Dermis microvascular lymphatic vessel endothelial cell (primary cell): ENCODE measurements at regions not wholly inside any gene's neighbourhood (a gene's known extent, or its start where the extent isn't known, plus 50 kb on each side); places are given as distances from the start of the nearest gene placed in this dataset.

ENCODE experiments used
- DNase-seq, 2 donors: peaks; one replicate each; pipeline versions ENCODE4 v3.0.0 to v3.0.0-alpha.2; 2010; ENCODE audit warnings: low read depth in 2 of 2

DNA sequence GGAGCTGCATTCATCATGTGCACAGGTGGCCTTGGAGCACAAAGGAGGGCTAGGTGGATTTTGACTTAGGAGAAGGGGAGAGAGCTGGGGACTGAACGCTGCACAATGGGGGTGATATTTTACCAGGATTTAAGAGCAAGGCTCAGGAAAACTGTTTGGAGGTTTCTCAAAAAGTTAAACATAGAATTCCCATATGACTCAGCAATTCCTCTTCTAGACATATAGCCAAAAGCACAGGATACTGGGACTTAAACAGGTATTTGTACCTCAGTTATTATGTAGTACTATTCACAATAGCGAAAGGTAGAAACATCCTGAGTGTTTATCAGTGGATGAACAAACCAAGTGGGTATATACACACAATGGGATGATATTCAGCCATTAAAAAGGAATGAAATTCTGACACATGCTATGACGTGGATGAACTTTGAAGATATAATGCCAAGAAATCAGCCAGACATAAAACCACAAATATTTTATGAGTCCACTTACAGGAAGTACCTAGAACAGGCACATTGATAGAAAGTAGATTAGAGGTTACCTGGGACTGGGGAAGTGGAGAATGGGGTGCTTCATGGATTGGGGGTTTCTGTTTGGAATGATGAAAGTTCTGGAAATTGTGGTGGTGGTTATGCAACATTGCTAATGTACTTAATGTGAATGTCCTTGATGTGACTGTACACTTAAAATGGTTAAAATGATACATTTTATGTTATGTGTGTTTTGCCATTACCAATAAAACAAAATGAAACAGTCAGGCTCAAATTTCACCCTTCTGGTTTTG is 216.9 kb downstream of the HAUS1 start:
- no peak for DNase-seq

DNA sequence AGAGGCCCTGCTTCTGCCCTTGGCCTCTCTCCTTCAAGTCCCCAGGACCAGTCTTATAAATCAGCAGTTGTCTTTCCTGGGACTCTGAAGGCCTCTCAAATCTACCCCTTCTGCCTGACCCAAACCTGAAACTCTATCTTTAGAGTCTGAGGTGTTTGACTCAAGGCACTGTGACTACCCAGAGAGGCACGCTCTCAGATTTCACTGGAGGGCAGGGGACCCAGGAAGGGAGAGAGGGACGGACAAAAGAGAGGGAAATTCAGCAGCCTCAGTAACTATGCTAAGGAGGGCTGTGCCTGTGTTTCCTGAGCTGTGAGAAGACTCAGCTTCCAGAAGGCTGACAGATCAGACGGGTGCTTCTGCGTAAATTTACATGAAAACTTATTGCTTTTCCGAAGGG is 217.8 kb downstream of the HAUS1 start:
- no peak for DNase-seq

DNA sequence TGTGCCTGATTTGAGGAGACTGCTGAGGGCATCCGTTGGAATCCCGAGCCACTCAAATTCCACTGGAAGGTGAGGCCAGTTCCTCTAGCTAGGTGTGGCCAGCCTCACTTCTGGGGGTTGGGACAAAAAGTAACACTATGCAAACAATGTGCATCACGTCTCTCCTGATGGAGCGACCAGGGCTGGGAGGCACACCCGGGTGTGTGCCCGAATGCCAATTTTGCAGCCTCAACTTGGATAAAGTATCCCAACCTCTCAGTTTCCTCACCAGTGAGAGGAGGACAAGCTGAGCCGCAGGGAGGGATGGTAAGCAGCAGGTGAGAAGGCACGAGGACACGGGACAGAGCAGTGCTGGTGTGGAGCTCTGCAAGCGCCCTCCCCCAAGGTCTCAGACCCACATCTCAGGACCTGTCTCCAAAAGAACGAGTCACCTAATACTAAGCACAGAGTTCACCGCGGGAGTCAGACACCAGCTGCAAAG is 218.3 kb downstream of the HAUS1 start:
- DNase-seq, result no peak

GRCh38 chr18:46322941-46323340 is 218.8 kb downstream of the HAUS1 start:
- DNase-seq, result no peak

DNA sequence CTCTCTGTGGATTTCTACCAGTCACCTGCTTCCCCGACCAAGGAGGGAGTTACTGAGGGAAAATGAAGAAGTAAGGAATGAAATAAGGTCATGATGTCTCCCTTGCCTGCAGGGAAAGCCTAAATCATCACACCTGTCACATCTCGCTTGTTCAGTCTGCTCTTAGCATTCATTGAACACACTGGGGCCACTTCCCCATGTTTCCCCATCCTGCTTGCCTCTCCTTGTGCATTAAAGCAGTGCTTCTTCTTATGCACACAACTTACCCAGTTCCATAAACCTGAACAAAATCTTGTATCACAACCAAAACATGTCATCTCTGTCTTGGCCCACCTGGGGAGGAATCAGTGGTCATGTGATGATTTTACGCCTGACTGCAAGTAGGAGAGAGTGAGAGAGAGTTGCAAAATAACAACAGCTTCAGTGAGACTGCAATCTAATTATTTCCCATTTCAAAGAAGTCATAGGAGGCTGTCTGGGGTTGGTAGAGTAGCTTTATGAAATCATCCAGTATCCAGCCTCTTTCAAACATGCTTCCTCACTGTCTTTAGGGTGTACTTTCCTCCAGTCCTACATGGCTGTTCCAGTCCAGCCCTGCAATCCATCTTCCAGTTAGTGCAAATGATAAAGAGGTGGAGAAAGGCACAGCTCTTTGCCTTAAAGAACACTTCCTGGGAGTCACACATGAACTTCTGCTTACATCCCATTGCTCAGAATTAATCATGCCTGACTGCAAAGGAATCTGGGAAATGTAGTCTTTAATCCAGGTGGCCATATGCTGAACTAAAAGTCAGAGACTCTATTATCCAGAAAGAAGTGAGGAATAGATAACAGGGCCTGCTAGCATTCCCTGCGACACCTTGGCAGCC is 220.1 kb downstream of the HAUS1 start:
- no peak for DNase-seq

DNA sequence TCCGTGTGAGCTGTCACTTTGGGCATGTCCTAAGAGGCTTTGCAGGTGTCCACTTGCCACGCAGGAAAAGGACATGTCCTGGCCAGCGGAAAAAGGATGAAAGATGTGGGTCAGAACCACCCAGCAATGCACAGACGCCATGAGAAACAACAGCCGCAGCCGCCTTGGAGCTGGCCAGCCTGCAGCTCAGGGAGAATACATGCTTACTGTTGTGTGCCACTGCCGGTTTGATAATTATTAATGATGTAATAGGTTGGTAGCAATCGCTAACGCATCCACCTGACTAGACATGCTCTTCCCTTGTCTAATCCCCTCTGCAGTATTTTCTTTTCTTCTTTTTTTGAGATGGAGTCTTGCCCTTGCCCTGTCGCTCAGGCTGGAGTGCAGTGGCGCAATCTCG is 221.7 kb downstream of the HAUS1 start:
- no peak for DNase-seq

- DNase-seq, result no peak
Measured at GRCh38 chr18:46329736-46330246, 225.6 kb downstream of the HAUS1 start.

DNA sequence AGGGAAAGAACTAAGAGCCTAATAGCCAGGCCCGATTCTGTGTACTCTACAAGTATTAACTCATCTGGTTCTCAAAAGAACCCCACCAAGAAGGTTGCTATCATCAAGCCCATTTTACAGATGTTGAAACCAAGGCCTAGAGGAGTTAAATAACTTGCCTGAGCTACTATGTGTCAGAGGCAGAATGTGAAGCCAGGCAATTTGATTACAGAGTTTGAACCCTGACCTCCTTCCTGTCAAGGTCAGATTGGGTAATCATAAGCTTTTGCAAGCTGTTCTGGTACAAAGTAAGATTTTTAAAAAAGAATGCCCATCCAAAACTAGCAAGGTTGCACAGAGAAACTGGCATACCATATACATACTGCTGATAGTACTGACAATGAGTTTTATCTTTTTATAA is 227.1 kb downstream of the HAUS1 start:
- DNase-seq, result no peak

GRCh38 chr18:46332286-46332801 is 228.2 kb downstream of the HAUS1 start:
- no peak for DNase-seq

DNA sequence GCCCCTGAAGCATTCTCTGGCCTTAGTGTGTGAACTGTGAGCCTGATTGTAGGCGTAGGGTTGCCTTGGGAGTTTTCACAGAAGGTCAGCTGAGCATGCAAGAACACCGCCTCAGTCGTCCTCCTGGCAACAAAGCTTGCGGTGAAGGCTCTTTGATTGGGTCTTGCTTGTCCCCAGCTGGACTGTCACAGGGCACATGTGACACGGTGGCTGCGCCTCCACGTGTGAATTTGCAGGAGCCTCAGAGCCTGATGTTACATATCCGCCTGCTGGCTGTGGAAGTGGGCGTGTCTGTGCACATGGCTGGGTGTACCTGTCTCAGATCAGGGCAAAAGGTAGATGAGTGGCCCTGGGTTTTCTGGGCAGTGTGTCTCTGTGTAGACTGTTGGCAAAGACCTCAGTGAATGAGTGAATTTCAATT is 228.7 kb downstream of the HAUS1 start:
- DNase-seq, result no peak

- DNase-seq, result no peak
Measured at GRCh38 chr18:46333431-46334135, 229.4 kb downstream of the HAUS1 start.

DNA sequence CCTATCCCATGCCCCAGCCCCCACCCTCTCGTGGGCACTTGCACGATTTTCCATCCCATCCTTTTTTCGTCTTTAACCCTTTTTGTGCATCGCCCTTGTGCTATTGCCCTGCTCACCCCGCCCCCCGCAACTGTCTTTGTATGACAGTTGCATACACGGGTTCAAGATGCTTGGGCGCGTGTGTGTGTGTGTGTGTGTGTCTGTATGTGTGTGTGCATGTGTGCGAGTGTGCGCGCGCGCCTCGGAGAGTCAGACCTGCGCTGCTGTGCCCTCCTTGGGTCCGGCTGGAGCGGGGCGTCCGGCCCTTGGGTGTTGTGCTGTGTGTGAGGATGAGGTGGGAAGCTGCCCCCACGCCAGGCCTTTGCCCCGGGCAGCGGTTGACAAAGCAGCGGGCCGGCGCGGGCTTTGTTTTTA is 230.7 kb downstream of the HAUS1 start:
- no peak for DNase-seq

- no peak for DNase-seq
Measured at GRCh38 chr18:46335534-46336101, 231.4 kb downstream of the HAUS1 start.

DNA sequence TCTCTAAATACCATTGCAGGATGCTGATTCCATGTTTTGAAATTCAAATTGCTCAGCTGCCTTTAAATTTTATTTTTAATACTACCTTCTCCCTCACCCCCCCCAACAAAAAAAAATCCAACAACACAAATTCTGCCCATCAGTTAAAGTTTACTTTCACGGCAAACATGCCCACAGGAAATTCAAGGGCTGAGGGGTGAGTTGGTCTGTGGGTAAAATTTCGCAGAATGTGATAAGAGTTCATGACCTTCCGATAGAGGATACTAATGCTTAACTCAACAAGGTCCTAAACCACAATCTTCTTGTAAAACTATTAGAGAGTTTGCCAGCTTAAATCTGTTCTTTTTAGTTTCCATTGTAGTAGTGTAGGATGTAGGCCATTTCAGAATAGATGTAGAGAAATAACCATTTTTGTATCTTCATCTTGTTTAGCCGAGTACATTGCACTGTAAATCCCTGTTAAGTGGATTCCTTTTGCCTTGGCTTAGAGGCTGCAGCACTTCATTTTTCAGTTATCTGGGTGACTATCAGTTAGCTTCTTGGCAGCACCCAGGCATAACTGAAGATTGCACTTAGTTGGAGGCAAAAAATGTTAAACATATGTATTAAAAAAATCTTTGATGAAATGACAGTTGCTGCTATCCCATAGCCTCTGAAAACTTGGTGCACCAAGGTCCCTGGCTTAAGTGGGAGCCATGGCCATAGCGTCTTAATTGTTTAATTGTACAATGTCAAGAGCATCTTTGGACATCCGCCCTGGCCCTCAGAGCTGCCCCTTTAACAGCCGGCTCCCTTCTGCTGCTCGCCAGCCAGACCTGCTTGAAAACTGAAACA is 232.3 kb downstream of the HAUS1 start:
- no peak for DNase-seq

DNA sequence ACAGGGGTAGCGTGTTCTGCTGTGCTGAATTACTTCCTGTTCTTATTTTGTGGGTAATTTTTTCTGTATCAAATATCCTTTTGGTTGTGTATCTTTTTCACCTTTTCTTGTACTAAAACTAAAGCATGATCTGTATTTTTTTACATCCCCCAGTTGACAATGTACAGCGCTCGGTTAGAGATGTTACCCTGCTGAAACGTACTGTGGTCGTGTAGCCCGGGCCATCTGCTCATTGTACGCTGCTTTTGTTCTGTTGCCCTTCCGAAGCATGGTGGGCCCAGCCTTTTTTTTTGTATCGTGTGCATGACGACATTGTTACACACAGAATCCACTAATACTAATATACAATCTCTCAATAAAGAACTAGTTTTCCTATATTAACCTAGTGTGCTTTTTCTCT is 233.1 kb downstream of the HAUS1 start:
- DNase-seq, result no peak

DNA sequence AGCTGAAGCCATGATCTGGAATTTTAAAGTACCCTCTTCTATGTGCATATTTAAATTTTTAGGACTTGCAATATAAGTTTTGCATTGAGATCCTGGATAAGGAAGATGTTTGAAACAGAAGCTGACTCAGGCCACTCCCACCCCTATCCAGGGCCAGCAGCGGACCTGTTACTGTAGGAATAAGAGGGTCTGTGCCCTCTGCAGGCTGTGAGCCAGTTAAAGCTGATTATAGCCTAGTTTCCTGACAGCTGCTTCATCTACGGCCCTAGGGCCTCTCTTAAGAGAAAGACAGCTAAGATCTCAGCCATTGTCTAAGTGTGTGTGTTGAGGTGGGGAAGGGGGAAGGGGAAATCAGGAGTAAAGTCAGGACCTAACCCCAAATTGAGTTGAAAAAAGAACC is 234.0 kb downstream of the HAUS1 start:
- no peak for DNase-seq

GRCh38 chr18:46338766-46339165 is 234.6 kb downstream of the HAUS1 start:
- DNase-seq, result no peak

- no peak for DNase-seq
Measured at GRCh38 chr18:46340716-46341115, 236.5 kb downstream of the HAUS1 start.

DNA sequence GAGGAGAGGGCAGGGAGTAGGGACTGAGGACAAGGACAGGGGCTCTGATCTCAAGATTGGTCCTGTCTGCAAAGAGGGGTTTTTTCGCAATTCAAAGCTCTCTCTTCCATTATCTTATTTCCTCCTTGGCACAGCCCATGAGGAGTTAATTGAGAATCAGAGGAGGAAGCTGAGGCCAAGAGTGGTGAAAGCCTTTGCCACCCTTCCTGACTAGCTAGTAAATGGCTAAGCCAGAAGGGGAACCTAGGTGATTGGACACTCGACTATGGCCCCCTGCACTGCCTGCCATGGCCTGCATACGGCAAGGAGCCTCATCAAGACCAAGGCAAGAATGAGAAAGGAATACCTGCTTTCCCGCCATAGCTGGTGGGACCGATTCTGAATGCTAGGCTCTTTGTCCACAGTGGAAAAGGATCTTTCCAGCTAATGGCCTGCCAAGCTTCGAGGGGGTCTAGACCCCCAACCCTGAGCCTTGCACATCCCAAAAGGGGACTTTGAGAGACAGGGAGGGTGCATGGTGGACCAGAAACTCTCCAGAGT is 237.9 kb downstream of the HAUS1 start:
- DNase-seq, result no peak

- no peak for DNase-seq
Measured at GRCh38 chr18:46343456-46343855, 239.3 kb downstream of the HAUS1 start.
